ENCODE measurements at regions not wholly inside any gene's neighbourhood (a gene's known extent, or its start where the extent isn't known, plus 50 kb on each side); places are given as distances from the start of the nearest gene placed in this dataset.

DNA sequence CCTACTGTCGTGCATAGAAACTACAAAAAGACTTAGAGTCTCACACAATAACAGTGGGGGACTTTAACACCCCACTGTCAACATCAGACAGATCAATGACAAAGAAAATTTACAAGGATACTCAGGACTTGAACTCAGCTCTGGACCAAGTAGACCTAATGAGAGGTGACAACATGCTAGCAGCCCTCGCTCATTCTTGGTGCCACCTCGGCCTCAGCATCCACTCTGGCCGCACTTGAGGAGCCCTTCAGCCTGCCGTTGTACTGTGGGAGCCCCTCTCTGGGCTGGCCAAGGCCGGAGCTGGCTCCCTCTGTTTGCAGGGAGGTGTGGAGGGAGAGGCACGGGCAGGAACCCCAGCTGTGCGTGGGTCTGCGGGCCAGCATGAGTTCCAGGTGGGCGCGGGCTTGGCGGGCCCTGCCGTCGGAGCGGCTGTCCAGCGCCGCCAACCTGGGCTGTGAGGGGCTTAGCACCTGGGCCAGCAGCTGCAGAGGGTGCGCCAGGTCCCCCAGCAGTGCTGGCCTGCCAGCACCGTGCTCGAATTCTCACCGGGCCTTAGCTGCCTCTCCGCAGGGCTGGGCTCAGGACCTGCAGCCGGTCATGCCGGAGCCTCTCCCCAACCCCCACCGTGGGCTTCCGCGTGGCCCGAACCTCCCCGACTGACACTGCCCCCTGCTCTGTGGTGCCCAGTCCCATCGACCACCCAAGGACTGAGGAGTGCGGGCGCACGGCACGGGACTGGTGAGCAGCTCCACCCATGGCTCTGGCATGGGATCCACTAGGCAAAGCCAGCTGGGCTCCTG is 205.6 kb downstream of the FRK start:
- H3K4ac ChIP-seq (replicated peaks; ENCODE audit: insufficient read length, low read depth, low read length) = no peak overlapping the region
- H2BK12ac ChIP-seq (ENCODE audit: low read depth, low read length) = no peak overlapping the region
- no peak overlapping the region for H3K4me3 ChIP-seq (ENCODE audit: extremely low read depth in 1 of 4, insufficient read depth in 2 of 4, low read depth in 3 of 4, low read length in 4 of 4)
- H2BK15ac ChIP-seq (ENCODE audit: low read length) = no peak overlapping the region
- H2BK120ac ChIP-seq (replicated peaks; ENCODE audit: low read depth, low read length) = no peak overlapping the region
- no peak overlapping the region for H4K5ac ChIP-seq (ENCODE audit: insufficient read length, low read depth, low read length)
- no peak overlapping the region for H3K27ac ChIP-seq (ENCODE audit: low read depth, low read length)
- no peak overlapping the region for H3K9ac ChIP-seq (replicated peaks in 1 of 4; ENCODE audit: extremely low read depth in 1 of 4, low read depth in 3 of 4, low read length in 3 of 4)
- no peaks in the 10 kb centered on the region for H3K79me2 ChIP-seq (ENCODE audit: control insufficient read depth in 1 of 2, insufficient read depth in 2 of 2, low read length in 2 of 2)
- no peak overlapping the region for H3K23ac ChIP-seq (ENCODE audit: insufficient read length)
- H3K36me3 ChIP-seq (ENCODE audit: control insufficient read depth in 2 of 4, insufficient read depth in 4 of 4, low read length in 3 of 4) = no peaks in the 10 kb centered on the region; a peak in 1 of 8 replicates
- H2AK5ac ChIP-seq (ENCODE audit: low read depth, low read length) = no peak overlapping the region
- no peak overlapping the region for H3K14ac ChIP-seq (ENCODE audit: insufficient read length)
- H2BK20ac ChIP-seq (ENCODE audit: low read length) = no peak overlapping the region
- H3K4me2 ChIP-seq (ENCODE audit: insufficient read depth in 1 of 2, low read depth in 2 of 2, low read length in 2 of 2) = no peak overlapping the region
- H3K4me1 ChIP-seq (replicated peaks in 1 of 4; ENCODE audit: control insufficient read depth in 3 of 4, insufficient read depth in 4 of 4, low read length in 3 of 4) = no peaks in the 10 kb centered on the region
- FAIRE-seq (no peak), DNase-seq (ENCODE audit: low read depth in 1 of 2, low spot score in 2 of 2) (no peak)
- H2AFZ ChIP-seq (ENCODE audit: low read length) = no peak overlapping the region
- peaks cover 9 to 16% of the 10 kb centered on the region in 2 experiments for H3K9me3 ChIP-seq (ENCODE audit: insufficient read depth in 2 of 2, low read depth in 1 of 2, low read length in 1 of 2)
- no peak overlapping the region for H3K56ac ChIP-seq (replicated peaks; ENCODE audit: insufficient read length, low read depth, low read length)
- 93% methylated on average over 28 of the region's 34 CpGs; no CpG with 5 or more reads in 1 of the 2 experiments for WGBS, 2 experiments (ENCODE audit: extremely low coverage in 1 of 2, insufficient coverage in 1 of 2, insufficient read length in 1 of 2, insufficient replicate concordance in 2 of 2, low coverage in 1 of 2, low lambda C conversion rate in 2 of 2, missing lambda C conversion rate in 1 of 2)
- CTCF ChIA-PET (ENCODE audit: partially characterized antibody) = interaction anchor here (0.6 to 2.7 kb wide), 3 partner anchors 16 to 29 kb away, joined by 3 to 9 read pairs (median 3); no protein-coding TSS in a partner anchor
- no peak overlapping the region for H4K8ac ChIP-seq (ENCODE audit: extremely low read depth, insufficient read depth, low read length)
- H3K18ac ChIP-seq (ENCODE audit: extremely low read depth, low read length) = no peak overlapping the region
- no peaks in the 10 kb centered on the region for H4K20me1 ChIP-seq (replicated peaks in 1 of 2; ENCODE audit: control insufficient read depth in 1 of 2, insufficient read depth in 2 of 2, low read length in 2 of 2)
- no peaks in the 10 kb centered on the region for H3K27me3 ChIP-seq (replicated peaks in 1 of 4; ENCODE audit: control insufficient read depth in 3 of 4, extremely low read depth in 1 of 4, insufficient read depth in 3 of 4, low read length in 3 of 4)
- no peak overlapping the region for H4K91ac ChIP-seq (replicated peaks; ENCODE audit: insufficient read length, low read length)
- H3K79me1 ChIP-seq (ENCODE audit: low read depth, low read length) = no peaks in the 10 kb centered on the region
- POLR2A ChIA-PET (ENCODE audit: partially characterized antibody) = no interaction called here
- H2BK5ac ChIP-seq (ENCODE audit: low read depth, low read length) = no peak overlapping the region
- H3K23me2 ChIP-seq (ENCODE audit: low read depth, low read length) = no peaks in the 10 kb centered on the region
- no peak for TF ChIP-seq KDM5A (IDR thresholded peaks at IDR 0.05; ENCODE audit: low read length)
- TF ChIP-seq ZNF274 (IDR thresholded peaks at IDR 0.05; ENCODE audit: borderline replicate concordance, extremely low read depth, low read length) = no peak
- TF ChIP-seq MAFK (IDR thresholded peaks at IDR 0.05; ENCODE audit: low read depth, low read length) = no peak
- no peak for TF ChIP-seq TEAD4 (IDR thresholded peaks at IDR 0.05; ENCODE audit: low read depth, low read length)
- no peak for TF ChIP-seq HDAC2 (IDR thresholded peaks at IDR 0.05; ENCODE audit: borderline replicate concordance in 1 of 2, low read depth in 2 of 2, low read length in 2 of 2)
- TF ChIP-seq E2F6 (IDR thresholded peaks at IDR 0.05) = no peak
- TF ChIP-seq BACH1 (IDR thresholded peaks at IDR 0.05; ENCODE audit: low read length) = no peak
- TF ChIP-seq GTF2F1 (IDR thresholded peaks at IDR 0.05; ENCODE audit: borderline replicate concordance, low read depth, low read length) = no peak
